ENCODE measurements at regions not wholly inside any gene's neighbourhood (a gene's known extent, or its start where the extent isn't known, plus 50 kb on each side); places are given as distances from the start of the nearest gene placed in this dataset.

DNA sequence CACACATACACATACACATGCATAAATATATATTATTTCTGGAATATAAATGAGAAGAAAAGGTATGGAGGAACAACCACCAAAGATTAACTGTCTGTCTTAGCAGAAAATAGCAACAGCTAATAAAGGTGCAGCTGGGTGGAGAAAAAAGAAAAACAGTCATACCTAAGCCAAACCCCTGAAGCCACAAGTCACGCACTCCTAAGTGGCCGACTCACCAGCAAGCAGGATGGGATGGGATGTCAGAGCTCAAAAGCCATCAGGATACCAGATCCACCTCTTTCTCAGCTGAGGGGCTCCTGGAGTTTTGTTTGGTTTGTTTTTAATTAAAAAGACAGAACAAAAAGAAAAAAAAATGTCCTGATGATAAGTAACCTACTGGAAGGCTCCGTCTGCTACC lies 64.7 kb upstream of the HIVEP3 start:
- TF ChIP-seq POLR2A (IDR thresholded peaks at IDR 0.05) (no peak), CTCF (IDR thresholded peaks at IDR 0.05) (no peak)
